Suppressor macrophage (primary cell): ENCODE measurements at regions not wholly inside any gene's neighbourhood (a gene's known extent, or its start where the extent isn't known, plus 50 kb on each side); places are given as distances from the start of the nearest gene placed in this dataset.
"Not testable (repeated sequence)": the region's sequence is repeated elsewhere in the genome, so short reads cannot be mapped to it uniquely, and the experiment has no call there.

Experiments
- DNase-seq, 4 experiments: peaks; one replicate each; pipeline ENCODE4 v3.0.0-alpha.2; 2020 to 2022

GRCh38 chr11:90737444-90738050 is 514.7 kb upstream of the CHORDC1 start:
- no peak for DNase-seq

- DNase-seq, result no peak
Measured at GRCh38 chr11:90732486-90732885, 509.6 kb upstream of the CHORDC1 start.

- DNase-seq, result no peak
Measured at GRCh38 chr11:90723475-90723874, 500.6 kb upstream of the CHORDC1 start.

GRCh38 chr11:90722552-90723190 is 499.8 kb upstream of the CHORDC1 start:
- DNase-seq, result peak; percentile 38 to 79 (median 58)

- no peak for DNase-seq
Measured at GRCh38 chr11:90717522-90717921, 494.7 kb upstream of the CHORDC1 start.

- DNase-seq, result no peak
Measured at GRCh38 chr11:90705661-90706060, 482.8 kb upstream of the CHORDC1 start.

GRCh38 chr11:90704510-90704909 is 481.7 kb upstream of the CHORDC1 start:
- no peak for DNase-seq

GRCh38 chr11:90701716-90702115 is 478.9 kb upstream of the CHORDC1 start:
- DNase-seq, result no peak

GRCh38 chr11:90700789-90701439 is 478.1 kb upstream of the CHORDC1 start:
- DNase-seq, result no peak

GRCh38 chr11:90699791-90700400 is 477.0 kb upstream of the CHORDC1 start:
- DNase-seq, result no peak

GRCh38 chr11:90698238-90698637 is 475.4 kb upstream of the CHORDC1 start:
- no peak for DNase-seq

GRCh38 chr11:90675496-90675895 is 452.6 kb upstream of the CHORDC1 start:
- DNase-seq, result not testable (repeated sequence)

- DNase-seq, result no peak
Measured at GRCh38 chr11:90669094-90669493, 446.2 kb upstream of the CHORDC1 start.

GRCh38 chr11:90668502-90668901 is 445.7 kb upstream of the CHORDC1 start:
- DNase-seq, result no peak

GRCh38 chr11:90661233-90661632 is 438.4 kb upstream of the CHORDC1 start:
- no peak for DNase-seq

- DNase-seq, result no peak
Measured at GRCh38 chr11:90656171-90656570, 433.3 kb upstream of the CHORDC1 start.

GRCh38 chr11:90650153-90650552 is 427.3 kb upstream of the CHORDC1 start:
- DNase-seq, result no peak

GRCh38 chr11:90646706-90647105 is 423.9 kb upstream of the CHORDC1 start:
- no peak for DNase-seq

GRCh38 chr11:90646266-90646665 is 423.4 kb upstream of the CHORDC1 start:
- no peak for DNase-seq

GRCh38 chr11:90639461-90639993 is 416.7 kb upstream of the CHORDC1 start:
- DNase-seq, result peak in 1 of 4 experiments; percentile 1

GRCh38 chr11:90635886-90636285 is 413.0 kb upstream of the CHORDC1 start:
- DNase-seq, result no peak

GRCh38 chr11:90635151-90635550 is 412.3 kb upstream of the CHORDC1 start:
- no peak for DNase-seq

GRCh38 chr11:90630176-90630575 is 407.3 kb upstream of the CHORDC1 start:
- DNase-seq, result no peak
